ENCODE measurements at regions not wholly inside any gene's neighbourhood (a gene's known extent, or its start where the extent isn't known, plus 50 kb on each side); places are given as distances from the start of the nearest gene placed in this dataset.
"Not testable (repeated sequence)": the region's sequence is repeated elsewhere in the genome, so short reads cannot be mapped to it uniquely, and the experiment has no call there.

GRCh38 chr11:103812680-103813079 is 223.8 kb upstream of the DDI1 start:
- no peak for DNase-seq

- not testable (repeated sequence) for DNase-seq
Measured at GRCh38 chr11:103820345-103820744, 216.1 kb upstream of the DDI1 start.

- no peak for DNase-seq
Measured at GRCh38 chr11:103824116-103824515, 212.3 kb upstream of the DDI1 start.

- no peak for DNase-seq
Measured at GRCh38 chr11:103825469-103825868, 211.0 kb upstream of the DDI1 start.

GRCh38 chr11:103826856-103827255 is 209.6 kb upstream of the DDI1 start:
- DNase-seq, result no peak

GRCh38 chr11:103829596-103829995 is 206.8 kb upstream of the DDI1 start:
- DNase-seq, result no peak

- no peak for DNase-seq
Measured at GRCh38 chr11:103830205-103830604, 206.2 kb upstream of the DDI1 start.

- no peak for DNase-seq
Measured at GRCh38 chr11:103832762-103833161, 203.7 kb upstream of the DDI1 start.

GRCh38 chr11:103842191-103842590 is 194.2 kb upstream of the DDI1 start:
- DNase-seq, result no peak

GRCh38 chr11:103842795-103843194 is 193.6 kb upstream of the DDI1 start:
- no peak for DNase-seq

GRCh38 chr11:103844327-103845215 is 191.9 kb upstream of the DDI1 start:
- DNase-seq, result no peak

GRCh38 chr11:103845331-103845730 is 191.1 kb upstream of the DDI1 start:
- DNase-seq, result no peak

- DNase-seq, result no peak
Measured at GRCh38 chr11:103848686-103849085, 187.8 kb upstream of the DDI1 start.

GRCh38 chr11:103849366-103849765 is 187.1 kb upstream of the DDI1 start:
- no peak for DNase-seq

- DNase-seq, result no peak
Measured at GRCh38 chr11:103850419-103851165, 185.8 kb upstream of the DDI1 start.

GRCh38 chr11:103851166-103851651 is 185.2 kb upstream of the DDI1 start:
- no peak for DNase-seq

All from NCI-H146 (cell line).